HG03280 (cell line): ENCODE measurements at regions not wholly inside any gene's neighbourhood (a gene's known extent, or its start where the extent isn't known, plus 50 kb on each side); places are given as distances from the start of the nearest gene placed in this dataset.
"Not testable (repeated sequence)": the region's sequence is repeated elsewhere in the genome, so short reads cannot be mapped to it uniquely, and the experiment has no call there.

ENCODE experiments used
- ATAC-seq: cut with Tn5 transposase; IDR thresholded peaks from one replicate; pipeline ENCODE4 v1.9.1; 2021; ENCODE audit warnings: mild to moderate bottlenecking, moderate library complexity; ENCODE audit not compliant: unreplicated experiment

DNA sequence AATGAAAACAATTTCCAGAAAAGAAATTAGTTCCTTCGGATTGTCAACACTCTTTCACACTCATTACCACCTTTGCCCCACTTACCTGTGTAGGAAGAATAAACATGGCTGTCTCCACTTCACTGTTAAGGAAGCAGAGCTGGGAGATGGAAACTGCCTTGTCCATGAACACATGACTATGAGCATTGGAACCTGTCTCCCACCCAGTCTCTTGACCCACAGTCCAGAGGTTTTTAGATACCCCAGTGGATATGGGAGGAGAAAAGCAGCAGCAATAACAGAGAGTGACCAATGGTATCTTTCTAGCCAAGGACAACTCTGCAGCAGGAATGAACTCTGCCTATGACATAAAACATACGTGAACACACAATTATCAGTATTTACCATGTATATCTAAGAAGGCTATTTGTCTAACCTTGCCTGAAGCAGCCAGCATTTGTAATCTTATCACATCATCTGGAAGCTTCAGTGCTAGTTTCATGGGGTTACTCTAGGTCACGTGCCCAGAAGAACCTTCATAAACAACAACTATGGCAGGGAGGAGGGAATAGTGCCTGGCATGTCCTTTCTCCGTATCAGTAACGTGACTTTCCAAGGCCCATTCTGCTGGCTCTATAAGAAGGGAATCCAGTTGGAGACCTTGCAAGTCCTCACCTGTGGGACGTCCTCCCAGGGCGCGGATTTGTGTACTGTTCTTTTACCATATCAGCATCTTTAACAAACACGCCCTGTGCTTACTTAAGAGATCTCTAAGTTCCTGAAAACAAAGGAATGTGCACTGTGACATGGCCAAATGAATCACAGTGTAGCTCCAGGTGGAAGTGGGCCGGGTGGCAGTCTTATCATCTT is 221.8 kb upstream of the UBL3 start:
- ATAC-seq: no peak

DNA sequence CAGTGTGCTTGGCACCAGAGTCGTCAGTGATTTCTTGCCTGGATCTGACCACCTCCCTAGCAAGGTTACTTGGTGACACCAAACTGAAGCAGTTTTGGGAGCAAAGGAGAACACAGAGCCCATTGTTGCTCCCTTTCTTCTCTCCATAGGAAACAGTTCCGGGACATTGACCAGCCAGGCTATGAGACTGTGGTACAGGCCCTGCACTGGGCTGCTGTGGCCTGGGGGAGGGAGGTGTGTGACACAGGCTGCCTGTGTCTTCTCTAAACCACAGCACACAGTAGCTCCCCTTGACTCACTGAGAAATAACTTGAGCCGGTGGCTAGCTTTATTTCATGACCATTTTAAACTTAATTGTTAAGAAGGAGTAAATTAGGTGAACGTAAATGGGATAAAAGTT is 214.8 kb upstream of the UBL3 start:
- no peak for ATAC-seq

DNA sequence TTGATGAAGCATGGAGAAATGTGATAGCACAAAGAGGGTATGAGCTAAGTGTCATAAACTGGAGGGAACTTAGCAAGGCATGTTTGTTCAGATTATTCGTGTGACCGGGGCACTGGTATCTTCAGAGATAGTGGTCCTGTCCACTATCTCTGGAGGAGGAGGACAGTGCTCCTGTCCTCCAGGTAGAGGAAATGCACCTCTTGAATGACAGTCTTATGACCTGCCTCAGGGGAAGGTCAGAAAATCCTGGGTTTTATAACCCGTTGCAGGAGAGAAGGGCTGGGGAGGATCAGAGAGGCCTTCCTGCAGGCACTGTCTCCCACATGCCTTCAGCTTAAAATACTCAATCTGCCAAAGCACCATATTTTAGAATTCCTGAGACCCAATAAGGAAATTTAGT is 213.5 kb upstream of the UBL3 start:
- ATAC-seq: no peak

DNA sequence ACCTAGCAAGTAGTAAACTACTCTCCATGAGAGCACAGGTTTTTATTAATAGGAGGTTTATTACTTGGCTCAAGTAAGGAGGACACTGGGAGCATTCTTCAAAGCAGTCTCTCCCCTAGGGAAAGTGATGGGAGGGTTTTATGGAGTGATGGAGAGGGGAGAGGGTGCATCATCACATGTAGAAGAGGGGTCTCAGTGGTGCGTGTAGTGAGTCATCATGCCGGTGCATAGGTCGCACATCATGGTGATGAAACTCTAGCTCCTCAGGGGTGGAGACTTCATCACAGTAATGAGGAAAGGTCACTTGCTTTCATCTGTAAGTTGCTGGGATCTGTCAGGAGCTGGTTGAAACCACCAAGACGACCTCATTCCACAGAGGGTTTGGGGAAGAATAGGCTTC is 210.8 kb upstream of the UBL3 start:
- no peak for ATAC-seq

DNA sequence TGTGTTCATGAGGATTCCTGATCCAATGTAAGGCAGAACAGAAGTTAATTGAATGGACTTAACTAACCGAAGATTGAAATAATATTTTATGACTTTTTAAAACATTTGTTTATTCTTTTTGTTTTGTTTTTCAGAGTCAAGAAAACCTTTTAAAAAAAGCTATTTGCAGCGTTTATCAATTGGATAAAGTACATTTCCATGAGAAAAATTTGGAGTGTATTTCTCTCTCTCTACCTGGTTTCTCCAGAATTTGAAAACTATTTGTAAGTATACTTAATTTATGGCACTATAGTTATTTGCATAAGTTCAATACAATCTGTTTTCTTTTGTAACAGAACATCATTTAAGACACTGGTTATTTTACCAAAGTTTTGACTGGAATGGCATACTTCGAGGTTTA is 208.0 kb upstream of the UBL3 start:
- no peak for ATAC-seq

DNA sequence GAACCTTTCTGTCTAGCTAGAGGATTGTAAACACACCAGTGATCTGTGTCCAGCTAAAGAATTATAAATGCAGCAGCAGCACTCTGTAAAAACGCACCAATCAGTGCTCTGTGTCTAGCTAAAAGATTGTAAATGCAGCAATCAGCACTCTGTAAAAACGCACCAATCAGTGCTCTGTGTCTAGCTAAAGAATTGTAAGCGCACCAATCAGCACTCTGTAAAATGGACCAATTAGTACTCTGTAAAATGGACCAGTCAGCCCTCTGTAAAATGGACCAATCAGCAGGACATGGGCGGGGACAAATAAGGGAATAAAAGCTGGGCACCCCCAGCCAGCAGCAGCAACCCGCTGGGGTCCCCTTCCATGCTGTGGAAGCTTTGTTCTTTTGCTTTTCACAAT is 204.1 kb upstream of the UBL3 start:
- not testable (repeated sequence) for ATAC-seq

DNA sequence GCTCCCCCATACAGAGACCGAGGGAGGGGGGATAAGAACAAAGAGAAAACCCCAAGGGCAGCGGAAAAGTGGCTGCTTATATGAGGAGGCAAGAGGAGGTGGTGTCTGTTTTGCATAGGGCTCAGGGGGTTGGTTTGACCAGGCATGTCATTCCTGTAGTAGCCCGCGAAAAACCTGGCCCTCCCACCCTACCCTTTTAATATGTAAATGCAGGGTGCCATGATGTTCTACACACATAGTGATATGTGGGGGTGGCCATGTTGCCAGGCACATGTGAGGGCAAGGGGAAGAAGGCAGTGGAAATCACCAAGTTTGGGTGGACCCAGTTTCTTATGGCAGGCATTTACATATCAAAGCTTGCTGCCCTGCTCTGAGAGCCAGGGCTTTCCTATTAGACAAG is 203.5 kb upstream of the UBL3 start:
- ATAC-seq: no peak

DNA sequence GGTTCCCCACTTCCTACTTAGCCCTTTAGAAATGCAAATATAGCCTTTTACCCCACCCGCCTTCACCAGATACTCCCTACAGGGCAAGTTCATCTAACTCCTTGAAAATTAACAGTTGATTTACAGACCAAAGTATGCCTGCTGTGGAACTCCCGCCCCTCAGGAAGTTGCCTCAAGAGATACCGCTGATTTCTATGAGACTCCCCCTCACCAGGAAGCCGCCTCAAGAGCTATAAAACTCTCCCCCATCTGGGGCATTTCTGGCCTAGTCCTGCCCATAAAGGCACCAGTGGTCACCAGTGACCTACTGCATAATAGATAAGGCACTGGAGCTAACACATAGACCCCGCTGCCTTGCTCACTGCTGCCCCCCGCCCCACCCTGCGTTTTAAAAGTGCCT is 201.7 kb upstream of the UBL3 start:
- ATAC-seq: no peak

DNA sequence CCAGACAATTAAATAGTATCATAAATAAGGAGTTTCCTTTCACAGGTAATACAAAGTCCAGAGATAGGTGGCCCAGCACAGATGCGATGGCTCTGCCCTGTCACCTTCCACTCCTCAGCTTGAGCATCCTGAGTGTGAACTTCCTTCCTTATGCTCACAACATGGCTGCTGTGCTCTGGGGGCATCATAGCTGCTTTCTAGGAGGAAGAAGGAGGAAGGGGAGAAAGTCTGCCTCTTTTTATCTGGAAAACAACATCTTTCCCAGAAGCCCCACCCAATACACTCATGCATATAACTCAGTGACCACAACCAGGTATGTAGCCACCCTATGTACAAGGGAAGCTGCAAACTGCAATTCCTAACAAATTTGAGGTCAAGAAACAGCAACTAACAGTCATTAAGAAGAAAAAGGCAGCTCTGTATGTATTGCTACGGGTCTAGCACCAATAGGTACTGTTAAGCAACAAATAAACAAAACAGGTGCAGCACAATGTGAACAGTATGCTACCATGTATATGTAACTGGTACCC is 201.2 kb upstream of the UBL3 start:
- ATAC-seq: no peak

DNA sequence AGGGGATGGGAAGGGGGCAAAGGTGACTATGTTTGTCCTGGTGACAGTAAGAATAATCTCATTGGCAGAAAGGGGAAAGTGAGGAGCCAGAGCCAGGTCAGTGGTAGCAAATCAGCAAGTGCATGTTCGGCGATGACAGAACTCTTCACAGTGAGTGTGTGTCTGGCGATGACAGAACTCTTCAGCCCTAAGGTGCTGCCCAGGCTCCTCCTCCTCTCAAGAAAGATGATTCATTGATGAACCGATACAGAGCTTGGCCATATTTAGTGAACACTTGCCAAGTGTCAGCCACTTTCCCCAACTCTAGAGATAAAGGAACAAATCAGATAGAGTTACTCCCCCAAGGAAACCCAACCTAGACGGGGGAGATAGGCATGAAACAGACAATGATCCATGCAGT is 199.3 kb upstream of the UBL3 start:
- ATAC-seq: no peak

DNA sequence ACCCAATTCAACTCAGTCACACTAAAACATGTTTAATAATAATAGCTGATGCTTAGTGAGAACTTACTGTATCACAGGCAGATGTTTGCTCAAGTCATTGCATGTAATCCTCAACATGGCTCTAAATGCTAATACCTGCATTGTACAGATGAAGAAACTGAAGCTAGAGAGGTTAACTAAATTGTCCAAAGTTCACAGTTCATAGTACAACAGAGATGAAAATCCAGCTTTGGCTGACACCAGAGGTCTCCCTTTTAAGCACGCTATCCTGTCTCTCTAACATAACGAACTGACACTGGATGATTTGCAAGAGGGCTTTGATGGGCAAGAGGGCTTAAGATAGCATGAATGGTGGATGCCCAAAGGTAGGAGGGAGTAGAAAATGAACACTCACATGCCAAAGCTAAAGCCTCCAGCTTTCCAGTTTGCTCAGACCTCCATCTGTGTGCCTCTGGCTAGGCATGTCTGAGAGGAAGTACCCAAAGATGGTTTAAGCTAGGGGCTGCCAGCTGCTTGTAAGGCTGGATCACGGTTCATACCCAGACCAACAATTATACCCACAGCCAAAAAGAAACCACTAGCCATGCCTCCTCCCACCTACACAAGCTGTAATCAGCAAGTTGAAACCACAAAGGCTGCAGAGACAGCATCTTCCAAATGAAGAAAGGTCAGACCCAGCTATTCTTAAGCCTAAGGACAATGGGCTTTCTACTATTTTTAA is 196.9 kb upstream of the UBL3 start:
- ATAC-seq: no peak

DNA sequence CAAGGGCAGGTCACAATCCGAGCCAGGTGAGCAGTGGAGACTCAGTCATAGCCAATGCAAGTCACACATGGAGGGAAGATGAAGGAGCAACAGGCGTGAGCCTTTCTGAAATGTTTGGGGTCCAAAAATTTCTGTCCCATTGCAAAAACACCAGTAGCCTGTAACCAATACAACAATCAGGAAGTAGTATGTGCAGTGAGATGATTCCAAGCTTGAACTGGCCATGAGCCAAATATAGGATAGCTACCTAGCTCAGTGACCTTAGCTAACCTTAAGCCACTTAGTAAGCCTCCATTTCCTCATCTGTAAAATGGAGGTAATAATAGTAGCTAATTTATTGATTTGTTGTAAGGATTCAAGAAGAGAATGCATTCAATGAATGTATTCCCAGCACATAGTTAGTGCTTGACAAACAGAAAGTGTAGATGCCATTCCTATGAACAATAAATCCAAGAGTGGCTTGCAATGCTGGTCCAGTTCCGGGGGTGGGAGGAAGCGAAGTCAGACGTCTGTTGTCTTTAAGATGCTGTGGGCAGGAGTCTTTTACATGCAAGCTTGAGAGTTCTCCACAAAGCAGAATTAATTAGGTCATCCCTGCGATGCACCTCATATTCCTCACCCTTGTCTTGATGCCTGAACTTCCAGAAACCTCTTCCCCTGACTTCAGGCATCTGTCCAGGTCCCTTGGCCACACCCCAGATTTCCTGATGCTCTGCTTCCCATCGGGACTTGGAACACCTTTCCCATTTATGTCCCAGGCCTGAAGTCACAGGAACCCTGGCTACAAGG is 195.7 kb upstream of the UBL3 start:
- ATAC-seq: no peak

DNA sequence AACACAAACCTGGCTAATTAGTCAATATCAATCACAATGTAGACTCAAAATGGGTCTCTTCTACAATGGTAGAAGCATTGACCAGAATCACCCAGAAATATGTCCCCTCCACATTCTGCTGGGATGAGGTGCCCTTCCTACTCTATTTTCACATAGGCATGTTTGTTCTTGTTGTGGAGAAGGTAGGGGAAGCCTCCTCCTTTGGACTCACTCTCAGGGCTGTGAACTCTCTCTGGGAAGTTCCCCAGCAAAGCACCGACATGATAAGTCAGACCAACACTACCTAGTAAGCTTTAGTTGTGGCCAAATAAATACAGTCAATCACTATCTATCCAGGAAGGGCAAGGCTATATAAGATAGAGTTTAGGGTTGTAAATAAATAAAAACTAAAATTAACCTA is 194.5 kb upstream of the UBL3 start:
- no peak for ATAC-seq

DNA sequence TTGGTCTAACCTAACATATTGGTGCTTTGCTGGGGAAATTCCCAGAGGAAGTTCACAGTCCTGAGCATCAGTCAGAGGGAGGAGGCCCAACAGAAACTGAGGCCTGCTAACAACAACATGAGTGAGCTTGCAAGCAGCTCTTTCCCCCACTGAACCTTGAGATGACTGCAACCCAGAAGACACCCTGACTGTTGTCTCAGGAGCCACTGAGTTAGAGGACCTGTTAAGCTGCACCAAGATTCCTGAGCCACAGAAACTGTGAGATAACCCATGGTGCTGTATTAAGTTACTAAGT is 193.2 kb upstream of the UBL3 start:
- ATAC-seq: no peak

DNA sequence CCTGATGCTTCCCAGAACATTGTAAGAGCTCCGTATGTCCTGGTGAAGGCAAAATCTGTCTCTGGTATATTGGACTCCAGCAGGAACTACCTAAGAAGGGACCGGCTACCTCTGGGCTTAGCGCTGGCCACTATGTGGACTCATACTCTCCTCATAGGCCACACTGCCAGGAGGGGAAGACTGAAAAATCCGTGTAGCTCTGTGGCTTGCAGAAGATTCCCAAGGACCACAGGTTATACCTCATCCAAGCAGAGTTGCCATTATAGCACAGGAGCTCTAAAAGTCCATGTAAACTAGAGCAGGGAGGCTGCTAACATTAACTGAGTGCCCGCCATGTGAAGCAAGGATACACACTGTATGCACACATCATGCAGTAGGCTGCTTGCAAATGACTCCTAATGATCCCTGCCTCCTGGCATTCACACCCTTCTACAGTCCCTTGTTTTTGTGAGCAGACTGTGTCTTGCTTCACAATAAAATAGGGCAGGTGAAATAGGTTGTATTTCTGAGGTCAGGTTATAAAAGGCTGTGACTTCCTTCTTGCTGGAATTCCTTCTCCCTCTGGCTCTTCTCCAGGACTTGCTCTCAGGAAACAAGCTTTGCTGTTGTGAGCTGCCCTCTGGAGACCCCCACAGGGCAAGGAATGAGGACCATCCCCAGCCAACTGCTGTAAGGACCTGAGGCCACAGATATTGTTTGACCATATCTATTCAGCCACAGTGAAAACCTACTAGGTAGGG is 192.6 kb upstream of the UBL3 start:
- no peak for ATAC-seq

DNA sequence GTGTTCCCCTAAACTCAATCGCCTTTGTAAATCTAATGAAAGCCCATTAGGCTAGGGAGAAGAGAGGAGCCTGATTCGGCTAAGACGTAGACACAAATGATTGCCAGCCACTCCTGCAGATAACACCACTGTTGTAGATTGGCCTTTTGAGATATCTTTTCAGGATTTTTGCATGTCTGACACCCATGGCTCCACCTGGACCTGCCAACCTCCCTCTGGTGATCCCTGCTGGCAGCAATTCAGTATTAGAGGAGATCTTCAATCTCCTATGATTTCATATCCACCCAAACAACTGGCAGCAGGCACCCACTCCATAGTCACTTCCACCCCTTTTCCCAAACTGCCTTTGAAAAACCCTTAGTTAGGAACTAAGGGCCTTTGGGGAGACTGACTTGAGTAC is 191.9 kb upstream of the UBL3 start:
- ATAC-seq: no peak

DNA sequence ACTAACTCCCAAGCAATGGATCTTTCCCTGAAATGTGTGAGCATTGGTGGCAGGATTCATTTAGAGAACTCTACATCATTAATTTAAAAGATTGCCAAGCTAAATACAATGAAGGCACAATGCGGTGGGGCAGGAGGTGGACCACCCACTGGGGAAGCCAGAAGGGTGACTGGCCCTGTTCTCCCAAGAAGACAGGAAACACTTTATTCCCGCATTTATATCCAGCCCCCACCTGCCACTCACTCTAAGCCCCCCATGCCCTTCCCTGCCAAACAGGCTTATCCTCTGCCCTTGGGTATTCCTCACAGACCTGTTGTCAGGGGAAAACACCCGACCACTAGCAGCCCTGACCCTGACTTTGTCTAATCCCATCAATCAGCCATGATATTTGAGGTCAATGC is 189.1 kb upstream of the UBL3 start:
- no peak for ATAC-seq

DNA sequence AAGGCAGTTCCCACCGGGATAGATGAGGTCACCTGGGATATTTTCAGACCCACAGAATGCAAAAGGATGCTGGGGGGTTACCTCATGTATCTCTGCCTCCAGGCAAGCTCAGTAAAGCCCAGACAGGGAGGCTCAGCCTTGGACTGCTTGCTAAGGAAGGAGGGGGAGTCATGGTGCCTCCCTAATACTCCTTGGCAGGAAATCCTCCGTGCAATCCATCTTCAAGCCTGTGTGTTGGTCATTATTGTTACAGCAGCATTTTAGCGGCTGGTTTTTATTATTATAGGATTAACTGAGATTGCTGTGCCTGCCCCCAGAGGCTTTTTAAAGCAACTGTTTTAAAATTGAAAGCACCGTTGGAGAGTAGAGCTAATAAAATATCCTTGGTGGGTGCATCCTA is 188.5 kb upstream of the UBL3 start:
- no peak for ATAC-seq

DNA sequence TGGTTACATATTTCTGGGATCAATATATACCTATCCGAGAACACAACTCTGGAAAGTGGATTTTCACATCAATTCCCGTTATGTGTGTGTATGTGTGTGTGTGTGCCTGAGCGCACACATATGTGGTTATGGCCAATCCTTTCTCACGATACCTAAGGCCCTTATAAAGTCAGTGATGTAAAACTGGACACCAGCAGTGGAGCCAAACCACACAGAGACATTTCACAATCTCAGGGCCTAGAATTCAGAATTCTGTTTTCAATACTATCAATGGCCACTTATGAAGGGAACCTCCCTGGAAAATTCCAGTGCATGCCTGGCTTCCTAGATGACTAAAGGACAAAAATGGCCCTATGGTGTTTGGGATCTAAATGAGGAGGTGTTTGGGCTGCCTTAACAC is 187.3 kb upstream of the UBL3 start:
- no peak for ATAC-seq

DNA sequence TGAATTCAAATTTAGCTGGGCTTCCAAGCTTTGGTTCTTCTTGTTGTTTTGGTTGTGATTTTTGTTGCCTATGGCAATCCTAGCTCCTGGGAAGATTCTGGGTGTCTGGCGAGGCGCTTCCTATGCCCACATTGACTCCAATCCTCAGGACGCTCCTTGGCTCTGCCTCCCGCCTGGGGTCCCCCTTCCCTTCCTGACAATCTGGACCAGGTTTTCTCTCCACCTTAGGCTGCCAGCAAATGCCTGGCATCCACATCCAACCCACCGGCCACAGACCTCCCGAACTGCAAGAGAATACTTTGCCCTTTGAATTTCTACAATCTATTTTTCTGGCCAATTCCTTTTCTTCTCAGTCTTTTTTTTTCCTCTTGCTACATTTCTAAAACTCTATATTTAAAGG is 186.9 kb upstream of the UBL3 start:
- no peak for ATAC-seq

DNA sequence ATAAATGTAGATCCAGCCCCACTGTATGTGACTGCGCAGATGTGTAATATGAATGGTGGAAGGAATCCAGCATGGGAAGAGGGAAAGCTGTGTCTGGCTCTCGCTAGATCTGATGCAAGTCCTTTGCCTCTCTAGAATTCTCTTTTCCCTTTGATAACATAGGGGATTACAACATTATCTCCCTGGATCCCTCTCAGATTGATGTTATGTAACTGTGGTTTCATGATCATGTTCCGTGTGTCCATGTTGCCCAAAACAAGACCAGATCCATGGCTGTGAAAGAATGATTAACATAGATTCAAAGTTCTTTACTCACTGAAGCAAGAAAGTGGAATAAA is 184.0 kb upstream of the UBL3 start:
- ATAC-seq: no peak
